ENCODE measurements at regions not wholly inside any gene's neighbourhood (a gene's known extent, or its start where the extent isn't known, plus 50 kb on each side); places are given as distances from the start of the nearest gene placed in this dataset.

GRCh38 chr21:18170221-18170620, 74.4 kb upstream of the CHODL start:
- TF ChIP-seq, protein P1, sequence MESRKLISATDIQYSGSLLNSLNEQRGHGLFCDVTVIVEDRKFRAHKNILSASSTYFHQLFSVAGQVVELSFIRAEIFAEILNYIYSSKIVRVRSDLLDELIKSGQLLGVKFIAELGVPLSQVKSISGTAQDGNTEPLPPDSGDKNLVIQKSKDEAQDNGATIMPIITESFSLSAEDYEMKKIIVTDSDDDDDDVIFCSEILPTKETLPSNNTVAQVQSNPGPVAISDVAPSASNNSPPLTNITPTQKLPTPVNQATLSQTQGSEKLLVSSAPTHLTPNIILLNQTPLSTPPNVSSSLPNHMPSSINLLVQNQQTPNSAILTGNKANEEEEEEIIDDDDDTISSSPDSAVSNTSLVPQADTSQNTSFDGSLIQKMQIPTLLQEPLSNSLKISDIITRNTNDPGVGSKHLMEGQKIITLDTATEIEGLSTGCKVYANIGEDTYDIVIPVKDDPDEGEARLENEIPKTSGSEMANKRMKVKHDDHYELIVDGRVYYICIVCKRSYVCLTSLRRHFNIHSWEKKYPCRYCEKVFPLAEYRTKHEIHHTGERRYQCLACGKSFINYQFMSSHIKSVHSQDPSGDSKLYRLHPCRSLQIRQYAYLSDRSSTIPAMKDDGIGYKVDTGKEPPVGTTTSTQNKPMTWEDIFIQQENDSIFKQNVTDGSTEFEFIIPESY (CRISPR knock-in tag; IDR thresholded peaks at IDR 0.05): no peak
- TF ChIP-seq RAD21 (CRISPR knock-in tag; conservative IDR thresholded peaks at IDR 0.05 in 1 of 2, IDR thresholded peaks at IDR 0.05 in 1 of 2) (no peak), KDM4B (IDR thresholded peaks at IDR 0.05; ENCODE audit: borderline replicate concordance in 2 of 2, low read depth in 1 of 2) (no peak), GTF2F1 (IDR thresholded peaks at IDR 0.05; ENCODE audit: low read depth, low read length) (no peak), FOXP1 (CRISPR knock-in tag; IDR thresholded peaks at IDR 0.05) (no peak), YY1 (IDR thresholded peaks at IDR 0.05; ENCODE audit: borderline replicate concordance in 1 of 3, control insufficient read depth in 1 of 3, extremely low read depth in 1 of 3, insufficient read depth in 3 of 3, insufficient read length in 1 of 3, insufficient replicate concordance in 2 of 3, low read depth in 1 of 3, low read length in 2 of 3) (no peak), ZNF277 (CRISPR knock-in tag; IDR thresholded peaks at IDR 0.05; ENCODE audit: borderline replicate concordance) (no peak)
